SK-N-SH treated with all-trans-retinoic acid at 6 μM for 48 hours (cell line): ENCODE measurements at regions not wholly inside any gene's neighbourhood (a gene's known extent, or its start where the extent isn't known, plus 50 kb on each side); places are given as distances from the start of the nearest gene placed in this dataset.

ENCODE experiments used
- BACH2 ChIP-seq: fragments of 250-450 bp; sonication (Bioruptor Pico); IDR thresholded peaks from 2 replicates; pipeline ENCODE4 v1.9.0; 2021; ENCODE audit warnings: mild to moderate bottlenecking, borderline replicate concordance
- GLIS3 ChIP-seq: fragments of 250-450 bp; sonication (Bioruptor Pico); IDR thresholded peaks from 2 replicates; pipeline ENCODE4 v1.5.0; 2020; ENCODE audit warnings: mild to moderate bottlenecking, moderate library complexity
- POU6F1 ChIP-seq: fragments of 250-450 bp; sonication (Bioruptor Pico); IDR thresholded peaks from 2 replicates; pipeline ENCODE4 v1.8.0; 2021; ENCODE audit warnings: low read depth, mild to moderate bottlenecking, moderate library complexity, borderline replicate concordance
- RARB ChIP-seq: fragments of 250-450 bp; sonication (Bioruptor Pico); IDR thresholded peaks from 2 replicates; pipeline ENCODE4 v1.8.0; 2021; ENCODE audit warnings: mild to moderate bottlenecking, moderate library complexity
- TCF4 ChIP-seq: fragments of 250-450 bp; sonication (Bioruptor Pico); IDR thresholded peaks from 2 replicates; pipeline ENCODE4 v1.8.0; 2021; ENCODE audit warnings: mild to moderate bottlenecking, moderate library complexity, borderline replicate concordance
- ZFP3 ChIP-seq: fragments of 250-450 bp; sonication (Bioruptor Pico); IDR thresholded peaks from 2 replicates; pipeline ENCODE4 v1.5.0; 2020; ENCODE audit warnings: mild to moderate bottlenecking, moderate library complexity
- ZNF70 ChIP-seq: fragments of 450-650 bp; formaldehyde crosslinking; IDR thresholded peaks from 2 replicates; pipeline ENCODE4 v1.5.0; 2020; ENCODE audit warnings: mild to moderate bottlenecking, moderate library complexity

GRCh38 chr2:67043781-67044478 is 353.2 kb upstream of the ETAA1 start:
- no peak for TF ChIP-seq ZFP3 (CRISPR knock-in tag)
- TF ChIP-seq TCF4, result no peak
- no peak for TF ChIP-seq RARB (CRISPR knock-in tag)
- TF ChIP-seq BACH2, result no peak
- TF ChIP-seq ZNF70 (CRISPR knock-in tag), result no peak
- no peak for TF ChIP-seq GLIS3 (CRISPR knock-in tag)
- TF ChIP-seq POU6F1 (CRISPR knock-in tag), result no peak
